Endothelial cell of umbilical vein (primary cell): ENCODE measurements at regions not wholly inside any gene's neighbourhood (a gene's known extent, or its start where the extent isn't known, plus 50 kb on each side); places are given as distances from the start of the nearest gene placed in this dataset.

Experiments used
- GATA2 ChIP-seq: IDR thresholded peaks from 2 replicates; pipeline ENCODE4 v1.7.0; 2011; ENCODE audit warnings: low read depth, mild to moderate bottlenecking, moderate library complexity, mixed read lengths, low read length; ENCODE audit not compliant: insufficient read length, insufficient read depth
- JUN ChIP-seq: IDR thresholded peaks from 2 replicates; pipeline ENCODE4 v1.6.1; 2011; ENCODE audit warnings: borderline replicate concordance, low read depth; ENCODE audit not compliant: insufficient read length, insufficient read depth
- POLR2A ChIP-seq: IDR thresholded peaks from 2 replicates; pipeline ENCODE4 v1.6.1; 2012; ENCODE audit warnings: low read depth, mild to moderate bottlenecking, control low read depth, low read length

- TF ChIP-seq POLR2A (no peak), JUN (no peak), GATA2 (no peak)
These were observed 76.7 kb upstream of the SLCO1B1 start for GRCh38 chr12:21054334-21054733.
